ENCODE measurements at regions not wholly inside any gene's neighbourhood (a gene's known extent, or its start where the extent isn't known, plus 50 kb on each side); places are given as distances from the start of the nearest gene placed in this dataset.

GRCh38 chr10:1807196-1807595 lies 69.9 kb upstream of the ADARB2 start:
- intact Hi-C loops (cut with micrococcal nuclease), result no loop called here

More at GRCh38 chr10:1807196-1807595, 69.9 kb upstream of the ADARB2 start:
- BruUV-seq (replicated peaks), result no TSS peak
- no peak for DNase-seq
- Histone ChIP-seq H2AFZ (replicated peaks; ENCODE audit: low read length, poor library complexity) (no peak overlapping the region), H3K9ac (ENCODE audit: low read depth, low read length) (no peak overlapping the region), H3K36me3 (ENCODE audit: control insufficient read depth, insufficient read depth, low read length) (no peaks in the 10 kb centered on the region), H3K14ac (replicated peaks; ENCODE audit: low read depth, low read length) (no peak overlapping the region), H3K27ac (ENCODE audit: insufficient read depth, low read length) (no peak overlapping the region), H4K91ac (ENCODE audit: insufficient read depth, low read depth, low read length) (no peak overlapping the region), H2BK20ac (ENCODE audit: low read depth, low read length) (no peak overlapping the region), H2AK5ac (ENCODE audit: low read depth, low read length) (no peak overlapping the region), H3K4ac (ENCODE audit: low read depth, low read length) (no peak overlapping the region), H3K79me1 (ENCODE audit: low read depth in 1 of 2, low read length in 2 of 2) (no peaks in the 10 kb centered on the region), H4K5ac (ENCODE audit: low read depth, low read length) (no peak overlapping the region), H4K20me1 (ENCODE audit: insufficient read depth, low read length) (no peaks in the 10 kb centered on the region), H3K56ac (ENCODE audit: extremely low read depth, insufficient read depth, low read length) (no peak overlapping the region), H3K4me3 (ENCODE audit: insufficient read depth, low read depth, low read length) (no peak overlapping the region), H3K9me1 (ENCODE audit: insufficient read depth, low read length) (no peaks in the 10 kb centered on the region), H3K9me3 (ENCODE audit: control insufficient read depth, insufficient read depth, low read length) (peaks cover 46% of the 10 kb centered on the region), H3K23ac (ENCODE audit: low read depth, low read length) (no peak overlapping the region), H3K27me3 (ENCODE audit: control insufficient read depth, insufficient read depth, low read length) (no peaks in the 10 kb centered on the region), H2BK5ac (ENCODE audit: low read depth, low read length, poor library complexity, severe bottlenecking) (no peak overlapping the region), H3K4me2 (ENCODE audit: low read depth, low read length) (no peak overlapping the region), H2AK9ac (replicated peaks; ENCODE audit: low read depth, low read length, poor library complexity) (no peak overlapping the region), H2BK120ac (ENCODE audit: low read depth, low read length) (no peak overlapping the region), H3K18ac (ENCODE audit: low read depth, low read length) (no peak overlapping the region), H3K4me1 (ENCODE audit: control insufficient read depth, insufficient read depth, low read length) (no peaks in the 10 kb centered on the region), H2BK15ac (ENCODE audit: low read depth, low read length) (no peak overlapping the region), H4K8ac (ENCODE audit: low read depth in 2 of 2, low read length in 2 of 2) (no peak overlapping the region)
- dilution Hi-C loops (cut with HindIII; ENCODE audit: low sequenced_read_pairs, unreplicated experiment) (no loop called here), in situ Hi-C loops (cut with MboI; ENCODE audit: low sequenced_read_pairs) (no loop called here)
- no peak for ATAC-seq (ENCODE audit: low read depth)
- ChIA-PET CTCF (no interaction called here), POLR2A (ENCODE audit: unreplicated experiment) (no interaction called here)
- WGBS, 2 experiments (ENCODE audit: extremely low coverage in 2 of 2, insufficient read length in 1 of 2), result 100% methylated on average over 3 of the region's 9 CpGs; no CpG with 5 or more reads in 1 of the 2 experiments
- TF ChIP-seq CEBPB (IDR thresholded peaks at IDR 0.05; ENCODE audit: low read depth, low read length), result no peak
- no peak for TF ChIP-seq POLR2A (IDR thresholded peaks at IDR 0.05; ENCODE audit: low read depth, low read length)
- TF ChIP-seq CTCF (conservative IDR thresholded peaks at IDR 0.05; ENCODE audit: low read depth, low read length), result no peak
- TF ChIP-seq, protein P1, sequence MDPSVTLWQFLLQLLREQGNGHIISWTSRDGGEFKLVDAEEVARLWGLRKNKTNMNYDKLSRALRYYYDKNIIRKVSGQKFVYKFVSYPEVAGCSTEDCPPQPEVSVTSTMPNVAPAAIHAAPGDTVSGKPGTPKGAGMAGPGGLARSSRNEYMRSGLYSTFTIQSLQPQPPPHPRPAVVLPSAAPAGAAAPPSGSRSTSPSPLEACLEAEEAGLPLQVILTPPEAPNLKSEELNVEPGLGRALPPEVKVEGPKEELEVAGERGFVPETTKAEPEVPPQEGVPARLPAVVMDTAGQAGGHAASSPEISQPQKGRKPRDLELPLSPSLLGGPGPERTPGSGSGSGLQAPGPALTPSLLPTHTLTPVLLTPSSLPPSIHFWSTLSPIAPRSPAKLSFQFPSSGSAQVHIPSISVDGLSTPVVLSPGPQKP (IDR thresholded peaks at IDR 0.05; ENCODE audit: borderline replicate concordance, low read depth, low read length), result no peak
- TF ChIP-seq FOS (IDR thresholded peaks at IDR 0.05; ENCODE audit: low read depth, low read length), result no peak
- TF ChIP-seq BHLHE40 (IDR thresholded peaks at IDR 0.05; ENCODE audit: low read depth, low read length), result no peak
- no peak for TF ChIP-seq MXI1 (IDR thresholded peaks at IDR 0.05; ENCODE audit: borderline replicate concordance, low read depth, low read length)
- no peak for TF ChIP-seq RFX5 (IDR thresholded peaks at IDR 0.05; ENCODE audit: low read depth, low read length)
- TF ChIP-seq SMC3 (IDR thresholded peaks at IDR 0.05; ENCODE audit: low read depth, low read length), result no peak
- no peak for TF ChIP-seq NFE2L2 (IDR thresholded peaks at IDR 0.05; ENCODE audit: low read depth, low read length)
- no peak for TF ChIP-seq RAD21 (IDR thresholded peaks at IDR 0.05; ENCODE audit: low read length)
- no peak for TF ChIP-seq MAZ (IDR thresholded peaks at IDR 0.05; ENCODE audit: borderline replicate concordance, low read depth, low read length)
- TF ChIP-seq RCOR1 (IDR thresholded peaks at IDR 0.05; ENCODE audit: insufficient replicate concordance, low read length), result no peak
- TF ChIP-seq, protein P2, sequence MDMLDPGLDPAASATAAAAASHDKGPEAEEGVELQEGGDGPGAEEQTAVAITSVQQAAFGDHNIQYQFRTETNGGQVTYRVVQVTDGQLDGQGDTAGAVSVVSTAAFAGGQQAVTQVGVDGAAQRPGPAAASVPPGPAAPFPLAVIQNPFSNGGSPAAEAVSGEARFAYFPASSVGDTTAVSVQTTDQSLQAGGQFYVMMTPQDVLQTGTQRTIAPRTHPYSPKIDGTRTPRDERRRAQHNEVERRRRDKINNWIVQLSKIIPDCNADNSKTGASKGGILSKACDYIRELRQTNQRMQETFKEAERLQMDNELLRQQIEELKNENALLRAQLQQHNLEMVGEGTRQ (IDR thresholded peaks at IDR 0.05; ENCODE audit: low read depth, low read length), result no peak
- TF ChIP-seq MAFK (IDR thresholded peaks at IDR 0.05; ENCODE audit: low read depth, low read length), result no peak
